Natural killer cell treated with Interleukin-12 subunit alpha and Interleukin-12 subunit beta and Interleukin-15 and Interleukin-18, amount 100 ng/mL, for 72 hours (primary cell): ENCODE measurements at regions not wholly inside any gene's neighbourhood (a gene's known extent, or its start where the extent isn't known, plus 50 kb on each side); places are given as distances from the start of the nearest gene placed in this dataset.
A peak's percentile ranks its signal among the peaks of the same experiment; 100 is the strongest.

ENCODE experiments used
- ATAC-seq, 2 donors: fragments of 150-1000 bp; cut with Tn5 transposase in 1 of 2; sonication (Bioruptor Pico), chemical (Tn5 transposase) in 1 of 2; 2 replicates each; pipeline ENCODE4 v1.10.0; 2021
- DNase-seq: peaks from one replicate; pipeline ENCODE4 v3.0.0; 2022; ENCODE audit warnings: low spot score
- H3K27ac Mint-ChIP-seq, 2 donors: 1 replicate in 1 of 2; 2 replicates in 1 of 2; pipeline ENCODE4 v1.8.0; 2022; ENCODE audit warnings: mixed read lengths in 2 of 2, mild to moderate bottlenecking in 1 of 2, moderate library complexity in 1 of 2
- H3K27me3 Mint-ChIP-seq, 2 donors: 1 replicate in 1 of 2; 2 replicates in 1 of 2; pipeline ENCODE4 v1.8.0; 2022; ENCODE audit warnings: mixed read lengths in 2 of 2
- H3K36me3 Mint-ChIP-seq: one replicate; pipeline ENCODE4 v1.8.0; 2022; ENCODE audit warnings: mixed read lengths
- H3K4me1 Mint-ChIP-seq, 2 donors: 1 replicate in 1 of 2; 2 replicates in 1 of 2; pipeline ENCODE4 v1.8.0; 2022; ENCODE audit warnings: low read depth in 2 of 2, mixed read lengths in 2 of 2, mild to moderate bottlenecking in 1 of 2
- H3K4me3 Mint-ChIP-seq: one replicate; pipeline ENCODE4 v1.8.0; 2022; ENCODE audit warnings: mixed read lengths
- H3K9me3 Mint-ChIP-seq: 2 replicates; pipeline ENCODE4 v1.8.0; 2022; ENCODE audit warnings: mixed read lengths

DNA sequence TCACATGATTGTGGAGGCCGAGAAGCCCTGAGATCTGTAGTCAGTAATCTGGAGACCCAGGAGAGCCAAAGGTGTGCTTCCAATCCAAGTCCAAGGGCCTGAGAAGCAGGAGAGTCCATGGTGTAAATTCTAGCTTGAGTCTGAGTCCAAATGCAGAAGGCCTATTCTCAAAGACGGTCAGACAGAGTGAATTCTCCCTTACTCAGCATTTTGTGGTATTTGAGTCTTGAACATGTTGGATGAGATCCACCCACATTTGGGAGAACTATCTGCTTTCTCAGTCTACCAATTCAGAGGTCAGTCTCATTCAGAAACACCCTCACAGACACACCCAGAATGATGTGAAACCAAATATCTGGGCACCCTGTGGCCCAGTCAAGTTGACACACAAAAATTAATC lies 128.8 kb upstream of the PTCH1 start:
- no peak overlapping the region for H3K27ac Mint-ChIP-seq
- DNase-seq (no peak), ATAC-seq (no peak)
- no peaks in the 10 kb centered on the region for H3K36me3 Mint-ChIP-seq
- peaks cover 14 to 16% of the 10 kb centered on the region in 2 donors for H3K4me1 Mint-ChIP-seq
- no peak overlapping the region for H3K4me3 Mint-ChIP-seq
- H3K9me3 Mint-ChIP-seq, result no peaks in the 10 kb centered on the region
- H3K27me3 Mint-ChIP-seq, result peaks cover 5 to 9% of the 10 kb centered on the region in 2 donors

- Mint-ChIP-seq H3K9me3 (no peaks in the 10 kb centered on the region), H3K27me3 (peaks cover 14 to 17% of the 10 kb centered on the region in 2 donors), H3K4me1 (peaks cover 7 to 10% of the 10 kb centered on the region in 2 donors), H3K4me3 (no peak overlapping the region), H3K36me3 (no peaks in the 10 kb centered on the region), H3K27ac (no peak overlapping the region)
- ATAC-seq (no peak), DNase-seq (no peak)
Observed at GRCh38 chr9:95644377-95644776, 127.6 kb upstream of the PTCH1 start.

DNA sequence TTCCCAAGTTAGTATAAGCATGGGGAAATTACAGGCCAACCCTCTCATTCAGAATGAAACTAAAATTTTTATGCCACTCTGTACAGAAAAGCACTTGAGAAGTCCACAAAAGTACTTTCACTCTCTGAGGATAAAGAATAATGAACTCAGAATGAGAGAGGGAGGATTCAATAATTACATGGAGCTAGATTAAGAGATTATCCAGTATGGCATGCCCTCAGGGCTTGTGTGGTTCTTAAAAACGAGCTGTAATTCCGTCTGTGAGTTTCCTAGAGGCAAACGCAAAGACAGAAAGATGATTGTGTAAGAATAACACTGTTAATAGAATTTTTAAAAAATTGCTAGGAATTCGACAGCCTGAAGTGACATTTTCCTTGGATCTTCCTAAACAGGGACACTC lies 126.8 kb upstream of the PTCH1 start:
- Mint-ChIP-seq H3K9me3 (no peaks in the 10 kb centered on the region), H3K4me3 (no peak overlapping the region), H3K36me3 (no peaks in the 10 kb centered on the region), H3K27me3 (peaks cover 16 to 20% of the 10 kb centered on the region in 2 donors), H3K4me1 (peaks cover 7 to 10% of the 10 kb centered on the region in 2 donors), H3K27ac (no peak overlapping the region)
- ATAC-seq (no peak), DNase-seq (no peak)

DNA sequence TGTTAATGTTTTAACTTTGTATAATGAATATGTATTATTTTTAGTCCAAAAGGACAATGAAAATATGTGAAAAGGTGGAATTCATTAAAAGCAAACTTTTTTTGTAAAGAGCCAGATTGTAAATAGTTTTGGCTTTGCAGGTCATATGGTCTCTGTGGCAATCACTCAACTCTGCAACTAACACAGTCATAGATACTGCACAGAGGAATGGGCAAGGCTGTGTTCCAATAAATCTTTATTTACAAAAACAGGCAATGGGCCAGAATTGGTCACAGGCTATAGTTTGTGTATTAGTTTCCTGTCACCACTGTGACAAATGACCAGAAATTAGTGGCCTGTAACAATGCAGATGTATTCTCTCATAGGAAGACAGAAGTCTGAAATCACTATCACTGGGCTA lies 125.4 kb upstream of the PTCH1 start:
- Mint-ChIP-seq H3K27ac (no peak overlapping the region), H3K4me1 (peaks cover 7 to 10% of the 10 kb centered on the region in 2 donors), H3K9me3 (no peaks in the 10 kb centered on the region), H3K27me3 (peaks cover 22 to 27% of the 10 kb centered on the region in 2 donors), H3K4me3 (no peak overlapping the region), H3K36me3 (no peaks in the 10 kb centered on the region)
- no peak for ATAC-seq
- no peak for DNase-seq

- H3K4me1 Mint-ChIP-seq, result peaks cover 7 to 10% of the 10 kb centered on the region in 2 donors
- no peak overlapping the region for H3K27ac Mint-ChIP-seq
- ATAC-seq (no peak), DNase-seq (no peak)
- no peaks in the 10 kb centered on the region for H3K9me3 Mint-ChIP-seq
- H3K36me3 Mint-ChIP-seq, result no peaks in the 10 kb centered on the region
- no peak overlapping the region for H3K4me3 Mint-ChIP-seq
- peaks cover 27 to 33% of the 10 kb centered on the region in 2 donors for H3K27me3 Mint-ChIP-seq
Observed at GRCh38 chr9:95641586-95641985, 124.8 kb upstream of the PTCH1 start.

- Mint-ChIP-seq H3K9me3 (no peaks in the 10 kb centered on the region), H3K27me3 (peaks cover 27 to 34% of the 10 kb centered on the region in 2 donors), H3K4me1 (peaks cover 7 to 10% of the 10 kb centered on the region in 2 donors), H3K27ac (no peak overlapping the region), H3K36me3 (no peaks in the 10 kb centered on the region), H3K4me3 (no peak overlapping the region)
- DNase-seq (no peak), ATAC-seq (no peak)
Observed at GRCh38 chr9:95640336-95640735, 123.6 kb upstream of the PTCH1 start.

DNA sequence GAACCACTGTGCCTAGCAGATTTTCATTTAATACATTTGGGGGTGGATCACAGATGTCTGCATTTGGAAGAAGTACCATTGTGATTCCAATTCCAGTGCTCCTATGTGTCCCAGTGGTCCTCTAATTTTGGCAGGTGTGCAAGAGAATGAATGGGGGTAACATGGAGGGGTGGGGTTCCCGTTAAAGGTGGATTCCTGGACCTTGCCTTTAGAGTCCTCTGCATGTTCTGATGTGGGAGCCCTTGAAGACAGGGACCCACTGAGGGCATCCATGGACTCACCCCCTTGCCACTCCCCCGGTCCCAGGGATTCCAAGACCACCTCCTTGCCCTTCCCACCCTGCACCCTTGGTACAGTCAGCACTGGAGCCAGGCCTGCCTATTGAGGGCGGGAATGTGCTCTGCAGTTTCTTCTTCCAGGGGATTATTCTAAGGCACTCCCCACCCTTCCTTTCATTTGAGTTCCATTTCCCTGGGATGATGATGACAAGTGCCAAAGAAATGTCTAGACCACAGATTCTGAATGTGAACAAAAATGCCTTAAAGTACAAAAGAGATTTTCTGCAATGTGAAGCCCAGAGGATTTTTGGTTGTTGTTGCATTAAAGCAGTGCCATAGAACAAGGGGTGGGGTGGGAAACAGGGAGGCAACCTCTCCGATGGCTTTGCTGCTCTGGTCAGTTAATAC lies 119.4 kb upstream of the PTCH1 start:
- Mint-ChIP-seq H3K9me3 (no peaks in the 10 kb centered on the region), H3K27me3 (peaks cover 45 to 49% of the 10 kb centered on the region in 2 donors), H3K4me3 (no peak overlapping the region), H3K4me1 (peaks cover 0 to 2% of the 10 kb centered on the region in 2 donors), H3K27ac (no peak overlapping the region), H3K36me3 (no peaks in the 10 kb centered on the region)
- ATAC-seq (no peak), DNase-seq (no peak)

GRCh38 chr9:95634536-95634935 lies 117.8 kb upstream of the PTCH1 start:
- H3K9me3 Mint-ChIP-seq, result no peaks in the 10 kb centered on the region
- peaks cover 0 to 3% of the 10 kb centered on the region in 2 donors for H3K4me1 Mint-ChIP-seq
- H3K4me3 Mint-ChIP-seq, result no peak overlapping the region
- H3K27me3 Mint-ChIP-seq, result peaks cover 35 to 39% of the 10 kb centered on the region in 2 donors
- DNase-seq (no peak), ATAC-seq (no peak)
- no peak overlapping the region for H3K27ac Mint-ChIP-seq
- no peaks in the 10 kb centered on the region for H3K36me3 Mint-ChIP-seq

GRCh38 chr9:95634114-95634513 lies 117.3 kb upstream of the PTCH1 start:
- ATAC-seq, result no peak
- DNase-seq, result no peak
- Mint-ChIP-seq H3K36me3 (no peaks in the 10 kb centered on the region), H3K27me3 (peaks cover 36 to 39% of the 10 kb centered on the region in 2 donors), H3K4me1 (peaks cover 0 to 4% of the 10 kb centered on the region in 2 donors), H3K27ac (no peak overlapping the region), H3K4me3 (no peak overlapping the region), H3K9me3 (no peaks in the 10 kb centered on the region)

DNA sequence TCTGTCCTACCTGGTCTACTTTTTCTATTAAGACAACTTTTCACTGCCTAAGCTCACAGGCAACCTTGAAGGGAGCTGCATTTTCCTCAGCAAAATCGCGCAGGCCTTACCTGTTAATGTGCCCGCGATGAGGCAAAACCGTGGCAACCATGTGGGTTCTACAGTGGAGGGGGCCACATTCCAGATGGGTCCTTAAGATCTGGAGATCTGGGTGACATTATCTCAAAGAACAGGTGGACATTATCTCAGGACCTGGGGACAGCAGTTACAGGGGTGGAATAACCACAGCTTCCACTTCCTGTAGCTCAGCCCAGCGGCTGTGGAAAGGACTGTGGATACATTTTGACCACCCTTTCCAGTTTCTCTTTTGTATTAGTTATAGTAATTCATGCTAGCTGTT lies 112.8 kb upstream of the PTCH1 start:
- peaks cover 26 to 29% of the 10 kb centered on the region in 2 donors for H3K27me3 Mint-ChIP-seq
- no peak overlapping the region for H3K4me3 Mint-ChIP-seq
- ATAC-seq (no peak), DNase-seq (no peak)
- H3K9me3 Mint-ChIP-seq, result peaks cover 4% of the 10 kb centered on the region
- no peak overlapping the region for H3K27ac Mint-ChIP-seq
- H3K36me3 Mint-ChIP-seq, result peaks cover 5% of the 10 kb centered on the region
- H3K4me1 Mint-ChIP-seq, result peaks cover 8 to 24% of the 10 kb centered on the region in 2 donors

DNA sequence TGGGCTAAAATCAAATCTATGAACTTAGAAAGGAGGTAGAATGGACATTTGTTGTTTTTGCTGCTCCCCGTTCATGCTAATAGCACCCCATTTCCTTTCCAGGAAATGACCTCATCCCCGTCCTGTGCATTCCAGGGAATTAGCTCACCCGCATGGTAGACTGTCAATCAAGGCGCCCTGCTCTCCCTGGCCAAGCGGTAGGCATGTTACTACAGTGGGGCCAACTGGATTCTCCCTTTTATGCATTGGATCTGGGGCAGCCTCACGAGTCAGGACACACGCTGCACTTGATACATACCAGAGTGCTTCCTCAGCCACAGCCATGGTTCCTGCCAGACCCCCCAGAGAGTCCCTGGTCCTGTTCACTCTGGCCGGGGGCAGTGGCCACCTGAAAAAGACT lies 111.0 kb upstream of the PTCH1 start:
- peaks cover 28 to 34% of the 10 kb centered on the region in 2 donors for H3K27me3 Mint-ChIP-seq

DNA sequence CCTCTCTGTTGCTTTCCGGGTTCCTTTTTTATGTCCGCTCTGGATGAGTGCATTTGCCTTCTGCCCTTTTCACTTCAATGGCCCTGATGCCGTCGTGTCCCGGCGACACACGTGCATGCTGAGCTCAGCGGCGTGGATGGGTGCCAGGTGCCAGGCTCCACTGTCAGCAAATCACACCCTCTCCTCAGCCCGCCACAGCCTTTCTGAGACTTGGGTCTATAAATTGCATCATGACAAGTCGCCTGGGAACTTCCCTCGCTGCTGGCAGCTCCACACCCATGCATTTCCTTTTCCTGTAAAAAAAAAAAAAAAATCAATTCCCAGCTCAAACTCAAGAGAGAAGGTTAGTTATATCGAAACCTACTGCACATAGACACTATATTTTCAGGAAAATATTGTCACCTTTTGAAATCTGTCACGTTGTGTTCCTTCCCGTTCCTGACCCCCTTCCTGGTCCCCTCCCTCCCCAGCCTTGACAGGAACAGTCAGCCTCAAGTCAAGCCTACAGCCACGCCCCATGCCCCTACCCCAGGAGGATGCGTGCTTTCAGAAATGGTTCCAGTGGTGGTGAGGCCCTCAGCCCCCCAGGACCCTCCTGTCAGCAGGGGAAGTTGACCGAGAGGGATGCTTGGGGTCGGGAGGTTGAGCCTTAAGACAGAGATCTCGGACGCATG lies 110.3 kb upstream of the PTCH1 start:
- H3K27me3 Mint-ChIP-seq, result peaks cover 26 to 32% of the 10 kb centered on the region in 2 donors
- H3K36me3 Mint-ChIP-seq, result peaks cover 10% of the 10 kb centered on the region
- peak; percentile 87 to 95 for ATAC-seq
- H3K4me1 Mint-ChIP-seq, result peaks cover 8 to 22% of the 10 kb centered on the region in 2 donors
- DNase-seq, result peak; percentile 90
- peak overlapping the region; percentile 71 for H3K4me3 Mint-ChIP-seq
- H3K9me3 Mint-ChIP-seq, result peaks cover 4% of the 10 kb centered on the region
- peak overlapping the region in 1 of 2 donors; percentile 27 for H3K27ac Mint-ChIP-seq

More for the DNA sequence above, 111.0 kb upstream of the PTCH1 start:
- Mint-ChIP-seq H3K4me3 (no peak overlapping the region), H3K9me3 (peaks cover 4% of the 10 kb centered on the region), H3K36me3 (peaks cover 10% of the 10 kb centered on the region), H3K4me1 (peaks cover 8 to 24% of the 10 kb centered on the region in 2 donors), H3K27ac (peak overlapping the region in 1 of 2 donors; percentile 27)
- no peak for ATAC-seq
- no peak for DNase-seq

DNA sequence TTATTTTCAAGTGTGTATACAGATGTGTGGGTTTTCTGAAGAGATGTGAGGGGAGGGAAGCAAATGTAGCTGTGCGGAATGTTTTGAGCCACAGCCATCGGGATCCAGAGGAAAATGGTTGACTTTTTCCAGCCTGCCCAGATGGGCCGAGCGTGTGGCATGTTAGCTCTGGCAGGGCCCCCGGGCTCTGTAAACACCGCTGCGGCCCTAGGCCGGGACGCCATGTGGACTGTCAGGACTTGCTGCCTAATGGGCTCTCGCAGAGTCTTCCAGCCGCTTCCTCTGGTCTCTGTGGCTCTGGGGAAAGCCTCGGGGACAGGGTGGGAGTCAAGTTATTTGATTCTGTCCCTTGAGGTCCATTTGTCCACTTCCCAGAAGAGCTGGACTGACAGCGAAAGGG lies 109.6 kb upstream of the PTCH1 start:
- peaks cover 8 to 22% of the 10 kb centered on the region in 2 donors for H3K4me1 Mint-ChIP-seq
- H3K9me3 Mint-ChIP-seq, result peaks cover 4% of the 10 kb centered on the region
- peaks cover 10% of the 10 kb centered on the region for H3K36me3 Mint-ChIP-seq
- H3K27me3 Mint-ChIP-seq, result peaks cover 25% of the 10 kb centered on the region in 2 donors
- DNase-seq, result no peak
- ATAC-seq, result no peak
- peak overlapping the region in 1 of 2 donors; percentile 48 for H3K27ac Mint-ChIP-seq
- no peak overlapping the region for H3K4me3 Mint-ChIP-seq

GRCh38 chr9:95623640-95624039 lies 106.9 kb upstream of the PTCH1 start:
- Mint-ChIP-seq H3K4me3 (no peak overlapping the region), H3K27me3 (peaks cover 17 to 19% of the 10 kb centered on the region in 2 donors), H3K27ac (no peak overlapping the region), H3K9me3 (peaks cover 4% of the 10 kb centered on the region), H3K36me3 (peaks cover 10% of the 10 kb centered on the region), H3K4me1 (peaks cover 8 to 20% of the 10 kb centered on the region in 2 donors)
- DNase-seq (no peak), ATAC-seq (no peak)
